H1 (cell line): ENCODE measurements at regions not wholly inside any gene's neighbourhood (a gene's known extent, or its start where the extent isn't known, plus 50 kb on each side); places are given as distances from the start of the nearest gene placed in this dataset.

Experiments used
- CHD1 ChIP-seq: IDR thresholded peaks from 2 replicates; pipeline ENCODE4 v1.6.1; 2012; ENCODE audit warnings: low read depth, low read length, improper control_type of control experiment
- EZH2 ChIP-seq: fragments of 200-600 bp; sonication (generic); IDR thresholded peaks from 2 replicates; pipeline ENCODE4 v1.7.1; 2012; ENCODE audit warnings: low read depth, mild to moderate bottlenecking, moderate library complexity, low read length, inconsistent platforms; ENCODE audit not compliant: severe bottlenecking
- SAP30 ChIP-seq: fragments of 300-600 bp; sonication (generic); IDR thresholded peaks from 2 replicates; pipeline ENCODE4 v1.7.1; 2012; ENCODE audit warnings: low read length, moderate library complexity, mild to moderate bottlenecking, inconsistent platforms; ENCODE audit not compliant: insufficient read depth, insufficient replicate concordance
- TF ChIP-seq, protein P1 (sequence below): IDR thresholded peaks from 2 replicates; pipeline ENCODE4 v1.6.1; 2012; ENCODE audit warnings: low read length, inconsistent platforms

DNA sequence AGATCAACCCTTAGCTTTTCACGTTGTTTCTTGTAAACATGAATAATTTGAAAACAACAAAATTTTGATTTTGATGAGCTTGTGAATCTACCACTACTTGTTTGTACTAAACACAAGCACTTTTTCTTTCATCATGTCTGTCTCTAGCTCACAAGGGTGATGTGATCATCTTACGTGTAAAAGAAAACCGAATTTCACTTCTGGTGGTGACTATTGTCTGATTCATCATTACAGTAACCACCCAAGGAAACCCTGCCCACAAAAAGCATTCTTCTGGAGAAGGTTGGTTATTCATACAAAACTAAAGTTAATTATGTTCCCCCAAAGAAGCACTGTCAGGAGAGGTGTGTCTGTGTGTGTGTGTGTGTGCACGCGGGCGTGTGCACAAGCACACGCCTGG, 285.4 kb downstream of the ZNF516 start (continued):
- TF ChIP-seq, protein P1, sequence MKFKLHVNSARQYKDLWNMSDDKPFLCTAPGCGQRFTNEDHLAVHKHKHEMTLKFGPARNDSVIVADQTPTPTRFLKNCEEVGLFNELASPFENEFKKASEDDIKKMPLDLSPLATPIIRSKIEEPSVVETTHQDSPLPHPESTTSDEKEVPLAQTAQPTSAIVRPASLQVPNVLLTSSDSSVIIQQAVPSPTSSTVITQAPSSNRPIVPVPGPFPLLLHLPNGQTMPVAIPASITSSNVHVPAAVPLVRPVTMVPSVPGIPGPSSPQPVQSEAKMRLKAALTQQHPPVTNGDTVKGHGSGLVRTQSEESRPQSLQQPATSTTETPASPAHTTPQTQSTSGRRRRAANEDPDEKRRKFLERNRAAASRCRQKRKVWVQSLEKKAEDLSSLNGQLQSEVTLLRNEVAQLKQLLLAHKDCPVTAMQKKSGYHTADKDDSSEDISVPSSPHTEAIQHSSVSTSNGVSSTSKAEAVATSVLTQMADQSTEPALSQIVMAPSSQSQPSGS = no peak
- no peak for TF ChIP-seq SAP30
- no peak for TF ChIP-seq EZH2
- no peak for TF ChIP-seq CHD1
